Nephron (organoid): ENCODE measurements at regions not wholly inside any gene's neighbourhood (a gene's known extent, or its start where the extent isn't known, plus 50 kb on each side); places are given as distances from the start of the nearest gene placed in this dataset.

ENCODE experiments used
- H3K27ac Mint-ChIP-seq, 3 experiments: 2 replicates each; pipeline ENCODE4 v1.8.0; 2020; ENCODE audit warnings: mixed read lengths in 3 of 3, mild to moderate bottlenecking in 2 of 3, moderate library complexity in 1 of 3
- H3K27me3 Mint-ChIP-seq: 2 replicates; pipeline ENCODE4 v1.8.0; 2021; ENCODE audit warnings: low read depth, mild to moderate bottlenecking, moderate library complexity, mixed read lengths
- H3K36me3 Mint-ChIP-seq: 2 replicates; pipeline ENCODE4 v1.8.0; 2020; ENCODE audit warnings: low read depth, mixed read lengths
- H3K4me1 Mint-ChIP-seq: 2 replicates; pipeline ENCODE4 v1.8.0; 2020; ENCODE audit warnings: mixed read lengths
- H3K4me3 Mint-ChIP-seq, 3 experiments: 2 replicates each; pipeline ENCODE4 v1.8.0; 2020; ENCODE audit warnings: mild to moderate bottlenecking in 3 of 3, mixed read lengths in 3 of 3, moderate library complexity in 2 of 3
- H3K9me3 Mint-ChIP-seq: 2 replicates; pipeline ENCODE4 v1.8.0; 2020; ENCODE audit warnings: mixed read lengths
- TF ChIP-seq, protein P1 (sequence below), 3 experiments: fragments of 200-600 bp; sonication (generic); IDR thresholded peaks; one replicate each; pipeline ENCODE4 v1.5.0; 2021; ENCODE audit warnings: antibody characterized with exemption in 3 of 3; ENCODE audit not compliant: unreplicated experiment in 3 of 3

DNA sequence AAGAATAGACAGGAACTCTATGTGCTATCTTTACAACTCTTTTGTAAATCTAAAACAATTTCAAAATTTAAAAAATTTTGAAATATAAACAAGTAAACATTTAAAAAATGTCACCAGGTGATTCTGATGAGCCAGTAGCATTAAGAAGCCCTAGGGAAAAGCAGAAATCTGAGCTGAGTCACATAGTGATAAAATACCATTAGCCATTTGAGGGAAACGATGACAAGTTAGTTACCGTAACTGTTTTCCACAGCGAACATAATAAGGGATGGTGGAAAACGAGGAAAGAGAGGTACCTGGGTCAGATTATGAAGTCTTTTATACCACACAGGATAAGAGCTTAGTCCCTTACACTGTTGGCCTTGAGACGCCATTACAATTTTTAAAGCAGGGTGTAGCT, 55.5 kb downstream of the PRR15 start:
- Mint-ChIP-seq H3K27ac (no peak overlapping the region), H3K4me1 (no peaks in the 10 kb centered on the region), H3K9me3 (peaks cover 3% of the 10 kb centered on the region), H3K4me3 (no peak overlapping the region), H3K36me3 (no peaks in the 10 kb centered on the region), H3K27me3 (peaks cover 4% of the 10 kb centered on the region)
- TF ChIP-seq, protein P1, sequence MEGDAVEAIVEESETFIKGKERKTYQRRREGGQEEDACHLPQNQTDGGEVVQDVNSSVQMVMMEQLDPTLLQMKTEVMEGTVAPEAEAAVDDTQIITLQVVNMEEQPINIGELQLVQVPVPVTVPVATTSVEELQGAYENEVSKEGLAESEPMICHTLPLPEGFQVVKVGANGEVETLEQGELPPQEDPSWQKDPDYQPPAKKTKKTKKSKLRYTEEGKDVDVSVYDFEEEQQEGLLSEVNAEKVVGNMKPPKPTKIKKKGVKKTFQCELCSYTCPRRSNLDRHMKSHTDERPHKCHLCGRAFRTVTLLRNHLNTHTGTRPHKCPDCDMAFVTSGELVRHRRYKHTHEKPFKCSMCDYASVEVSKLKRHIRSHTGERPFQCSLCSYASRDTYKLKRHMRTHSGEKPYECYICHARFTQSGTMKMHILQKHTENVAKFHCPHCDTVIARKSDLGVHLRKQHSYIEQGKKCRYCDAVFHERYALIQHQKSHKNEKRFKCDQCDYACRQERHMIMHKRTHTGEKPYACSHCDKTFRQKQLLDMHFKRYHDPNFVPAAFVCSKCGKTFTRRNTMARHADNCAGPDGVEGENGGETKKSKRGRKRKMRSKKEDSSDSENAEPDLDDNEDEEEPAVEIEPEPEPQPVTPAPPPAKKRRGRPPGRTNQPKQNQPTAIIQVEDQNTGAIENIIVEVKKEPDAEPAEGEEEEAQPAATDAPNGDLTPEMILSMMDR (IDR thresholded peaks at IDR 0.05; ENCODE audit: unreplicated experiment in 3 of 3), result no peak

DNA sequence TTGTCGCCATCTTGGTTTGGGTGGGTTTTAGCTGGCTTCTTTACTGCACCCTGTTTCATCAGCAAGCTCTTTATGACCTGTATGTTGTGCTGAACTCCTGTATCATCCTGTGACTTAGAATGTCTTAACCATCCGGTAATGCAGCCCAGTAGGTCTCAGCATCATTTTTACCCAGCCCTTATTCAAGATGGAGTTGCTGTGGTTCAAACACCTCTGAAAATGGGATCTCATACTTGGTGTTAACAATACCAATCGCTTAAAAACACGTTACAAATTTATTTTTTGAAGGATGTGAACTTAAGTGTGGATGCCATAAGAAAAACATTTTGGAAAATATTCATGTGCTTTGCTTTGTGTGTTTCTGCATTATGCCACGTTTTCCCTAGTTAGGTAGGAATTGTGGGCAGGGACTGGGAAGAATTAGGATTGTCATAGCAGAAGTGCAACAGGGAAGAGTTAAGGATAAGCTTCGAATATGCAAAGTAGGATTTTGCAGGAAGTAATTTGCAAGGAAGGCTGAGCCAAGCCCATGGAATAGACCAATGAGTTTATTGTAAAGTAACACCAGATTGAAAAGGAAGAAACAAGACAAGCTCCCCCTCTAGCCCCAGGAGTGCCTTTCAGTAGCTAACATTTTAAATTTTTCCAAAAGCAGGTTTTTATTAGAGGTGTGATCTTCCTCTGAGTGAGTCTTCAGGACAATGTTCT, 56.4 kb downstream of the PRR15 start:
- peaks cover 8% of the 10 kb centered on the region for H3K27me3 Mint-ChIP-seq
- H3K9me3 Mint-ChIP-seq, result peaks cover 3% of the 10 kb centered on the region
- H3K4me3 Mint-ChIP-seq, result no peak overlapping the region
- H3K36me3 Mint-ChIP-seq, result no peaks in the 10 kb centered on the region
- TF ChIP-seq, protein P1 (IDR thresholded peaks at IDR 0.05; ENCODE audit: unreplicated experiment in 3 of 3), result no peak
- no peak overlapping the region for H3K27ac Mint-ChIP-seq
- no peaks in the 10 kb centered on the region for H3K4me1 Mint-ChIP-seq

DNA sequence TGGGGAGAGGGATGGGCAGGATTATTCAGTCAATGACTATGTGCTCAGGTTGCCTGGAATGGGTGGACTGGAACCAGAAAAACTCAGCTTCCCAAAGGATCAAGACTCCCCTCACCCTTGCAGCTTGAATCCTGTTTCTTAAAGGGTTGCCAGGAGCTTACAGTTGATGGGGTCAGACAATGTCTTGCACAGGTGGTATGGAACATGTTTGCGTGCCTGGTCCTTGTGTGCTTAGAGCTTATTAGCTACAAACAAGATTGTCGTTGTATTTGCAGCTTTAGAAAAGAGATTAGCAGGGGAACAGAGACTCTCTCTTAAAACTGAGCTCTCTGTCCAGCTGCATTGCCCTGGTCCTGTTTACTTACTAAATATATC, 56.9 kb downstream of the PRR15 start:
- H3K36me3 Mint-ChIP-seq, result no peaks in the 10 kb centered on the region
- H3K27ac Mint-ChIP-seq, result no peak overlapping the region
- H3K4me1 Mint-ChIP-seq, result no peaks in the 10 kb centered on the region
- H3K9me3 Mint-ChIP-seq, result peaks cover 3% of the 10 kb centered on the region
- no peak overlapping the region for H3K4me3 Mint-ChIP-seq
- H3K27me3 Mint-ChIP-seq, result peaks cover 8% of the 10 kb centered on the region
- TF ChIP-seq, protein P1 (IDR thresholded peaks at IDR 0.05; ENCODE audit: unreplicated experiment in 3 of 3), result no peak

DNA sequence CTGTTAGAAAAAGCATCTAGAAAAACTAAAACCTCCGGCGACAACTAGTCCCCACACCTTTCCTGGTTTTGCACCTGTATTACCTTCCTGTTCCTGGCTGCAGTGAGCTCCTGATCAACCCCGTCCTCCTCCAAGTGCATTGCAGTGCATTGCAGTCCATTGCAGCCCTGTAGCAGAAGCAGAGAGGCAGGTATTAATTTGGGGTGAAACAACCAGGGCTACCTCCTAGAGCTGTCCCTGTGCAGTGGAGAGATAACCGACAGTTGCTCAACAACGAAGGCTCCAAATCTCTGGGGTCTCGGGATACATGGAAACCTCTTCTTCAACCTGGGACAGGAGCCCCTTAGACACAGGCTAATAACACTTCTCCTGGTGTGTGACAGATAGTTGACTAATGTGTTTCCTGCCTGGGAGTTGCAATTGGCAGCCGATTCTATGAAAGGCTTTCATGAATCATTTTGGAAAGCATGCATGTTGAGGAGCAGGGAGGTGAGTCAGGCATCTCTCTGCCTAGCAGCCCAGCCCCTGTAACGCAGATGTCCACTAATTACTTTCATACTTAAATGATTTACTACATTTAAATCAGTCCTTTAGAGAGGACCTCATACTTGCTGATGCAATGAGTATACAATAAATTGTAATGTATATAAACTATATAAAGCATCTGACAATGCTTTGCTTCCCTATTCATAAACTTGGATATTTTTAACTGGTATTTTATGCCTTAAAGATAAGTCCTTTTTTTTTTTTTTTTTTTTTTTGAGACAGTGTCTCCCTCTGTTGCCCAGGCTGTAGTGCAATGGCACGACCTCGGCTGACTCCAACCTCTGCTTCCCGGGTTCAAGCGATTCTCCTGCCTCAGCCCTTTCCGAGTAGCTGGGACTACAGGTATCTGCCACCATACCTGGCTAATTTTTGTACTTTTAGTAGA, 59.0 kb downstream of the PRR15 start:
- no peaks in the 10 kb centered on the region for H3K36me3 Mint-ChIP-seq
- no peaks in the 10 kb centered on the region for H3K4me1 Mint-ChIP-seq
- H3K4me3 Mint-ChIP-seq, result no peak overlapping the region
- no peak overlapping the region for H3K27ac Mint-ChIP-seq
- peaks cover 12% of the 10 kb centered on the region for H3K27me3 Mint-ChIP-seq
- TF ChIP-seq, protein P1 (IDR thresholded peaks at IDR 0.05; ENCODE audit: unreplicated experiment in 3 of 3), result no peak
- H3K9me3 Mint-ChIP-seq, result no peaks in the 10 kb centered on the region

DNA sequence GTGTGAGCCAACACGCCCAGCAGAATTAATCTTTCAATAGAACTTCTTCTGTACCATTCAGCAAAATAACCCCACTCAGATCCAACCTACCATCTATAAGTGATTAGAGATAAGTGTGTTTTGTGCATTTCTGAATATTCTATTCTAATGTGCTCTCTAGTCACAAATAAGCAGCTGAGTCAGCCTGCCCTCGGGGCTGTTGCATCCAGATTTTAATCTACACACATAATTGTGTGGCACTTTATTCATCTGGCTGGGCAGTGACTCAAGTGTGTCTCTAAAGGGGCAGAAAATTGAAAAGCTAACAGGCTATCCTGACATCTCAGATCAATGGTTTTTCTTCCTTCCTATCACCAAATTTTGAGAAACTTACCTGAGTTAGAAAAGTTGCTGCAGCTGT, 60.3 kb downstream of the PRR15 start:
- Mint-ChIP-seq H3K36me3 (no peaks in the 10 kb centered on the region), H3K27ac (no peak overlapping the region), H3K4me3 (no peak overlapping the region), H3K27me3 (peaks cover 12% of the 10 kb centered on the region), H3K9me3 (no peaks in the 10 kb centered on the region), H3K4me1 (no peaks in the 10 kb centered on the region)
- TF ChIP-seq, protein P1 (IDR thresholded peaks at IDR 0.05; ENCODE audit: unreplicated experiment in 3 of 3), result no peak
